SK-N-SH treated with all-trans-retinoic acid at 6 μM for 48 hours (cell line): ENCODE measurements at regions not wholly inside any gene's neighbourhood (a gene's known extent, or its start where the extent isn't known, plus 50 kb on each side); places are given as distances from the start of the nearest gene placed in this dataset.

Source experiments
- ATAC-seq: fragments of 200-7000 bp; cut with Tn5 transposase; 3 replicates; pipeline ENCODE4 v1.9.1; 2020; ENCODE audit warnings: mild to moderate bottlenecking, moderate library complexity
- ARNTL ChIP-seq: fragments of 450-650 bp; formaldehyde crosslinking; IDR thresholded peaks from 2 replicates; pipeline ENCODE4 v1.5.0; 2020; ENCODE audit warnings: low read depth, mild to moderate bottlenecking, moderate library complexity, borderline replicate concordance
- BACH2 ChIP-seq: fragments of 250-450 bp; sonication (Bioruptor Pico); IDR thresholded peaks from 2 replicates; pipeline ENCODE4 v1.9.0; 2021; ENCODE audit warnings: mild to moderate bottlenecking, borderline replicate concordance
- CSDC2 ChIP-seq: fragments of 250-450 bp; sonication (Bioruptor Pico); IDR thresholded peaks from 2 replicates; pipeline ENCODE4 v1.5.0; 2020; ENCODE audit warnings: mild to moderate bottlenecking, moderate library complexity
- ISL1 ChIP-seq: fragments of 250-450 bp; sonication (Bioruptor Pico); IDR thresholded peaks from 2 replicates; pipeline ENCODE4 v2.1.2; 2022; ENCODE audit warnings: mild to moderate bottlenecking, moderate library complexity
- PPARA ChIP-seq: fragments of 250-450 bp; sonication (Bioruptor Pico); IDR thresholded peaks from 2 replicates; pipeline ENCODE4 v1.5.0; 2020; ENCODE audit warnings: mild to moderate bottlenecking, borderline replicate concordance
- TCF4 ChIP-seq: fragments of 250-450 bp; sonication (Bioruptor Pico); IDR thresholded peaks from 2 replicates; pipeline ENCODE4 v1.8.0; 2021; ENCODE audit warnings: mild to moderate bottlenecking, moderate library complexity, borderline replicate concordance
- TOX ChIP-seq: fragments of 250-450 bp; sonication (Bioruptor Pico); IDR thresholded peaks from 2 replicates; pipeline ENCODE4 v1.8.0; 2021; ENCODE audit warnings: mild to moderate bottlenecking, moderate library complexity, borderline replicate concordance
- ZC3H10 ChIP-seq: fragments of 250-450 bp; sonication (Bioruptor Pico); IDR thresholded peaks from 2 replicates; pipeline ENCODE4 v1.5.1; 2021; ENCODE audit warnings: mild to moderate bottlenecking, moderate library complexity
- ZFP3 ChIP-seq: fragments of 250-450 bp; sonication (Bioruptor Pico); IDR thresholded peaks from 2 replicates; pipeline ENCODE4 v1.5.0; 2020; ENCODE audit warnings: mild to moderate bottlenecking, moderate library complexity
- ZNF565 ChIP-seq: fragments of 450-650 bp; formaldehyde crosslinking; conservative IDR thresholded peaks from 2 replicates; pipeline ENCODE4 v1.5.0; 2020; ENCODE audit warnings: low read depth, mild to moderate bottlenecking, moderate library complexity
- ZNF8 ChIP-seq: fragments of 450-650 bp; formaldehyde crosslinking; IDR thresholded peaks from 2 replicates; pipeline ENCODE4 v1.5.0; 2020; ENCODE audit warnings: mild to moderate bottlenecking, moderate library complexity
- TF ChIP-seq, protein P1 (sequence below): fragments of 250-450 bp; sonication (Bioruptor Pico); IDR thresholded peaks from 2 replicates; pipeline ENCODE4 v1.5.0; 2020; ENCODE audit warnings: mild to moderate bottlenecking, moderate library complexity
- TF ChIP-seq, protein P2 (sequence below): fragments of 250-450 bp; sonication (Bioruptor Pico); IDR thresholded peaks from 2 replicates; pipeline ENCODE4 v1.5.1; 2021; ENCODE audit warnings: mild to moderate bottlenecking, moderate library complexity
- TF ChIP-seq, protein P3 (sequence below): fragments of 250-450 bp; sonication (Bioruptor Pico); IDR thresholded peaks from 2 replicates; pipeline ENCODE4 v1.5.1; 2020; ENCODE audit warnings: low read depth, mild to moderate bottlenecking, moderate library complexity
- TF ChIP-seq, protein P4 (sequence below): fragments of 250-450 bp; sonication (Bioruptor Pico); IDR thresholded peaks from 2 replicates; pipeline ENCODE4 v1.8.0; 2021; ENCODE audit warnings: low read depth, mild to moderate bottlenecking, moderate library complexity, borderline replicate concordance

DNA sequence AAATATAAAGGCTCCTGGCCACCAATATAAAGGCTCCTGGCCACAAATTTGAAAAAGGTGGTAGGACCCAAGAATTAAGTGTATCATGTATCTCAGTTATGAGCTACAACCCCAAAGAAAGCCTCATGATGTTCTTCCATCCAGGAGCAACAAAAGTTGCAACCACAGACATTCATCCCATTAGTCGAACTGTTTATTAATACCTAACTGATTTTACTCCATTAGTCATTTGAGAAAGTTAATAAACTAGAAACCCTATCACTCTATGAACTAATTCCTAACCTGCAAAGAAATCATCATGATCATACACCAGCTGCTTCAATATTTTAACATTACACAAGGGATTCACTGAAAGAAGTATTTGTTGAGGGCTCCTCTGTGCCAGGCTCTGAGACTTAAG, 253.2 kb upstream of the GRIP1 start:
- no peak for TF ChIP-seq BACH2 (CRISPR knock-in tag)
- TF ChIP-seq PPARA (CRISPR knock-in tag), result no peak
- no peak for TF ChIP-seq ISL1 (CRISPR knock-in tag)
- no peak for TF ChIP-seq ARNTL (CRISPR knock-in tag)
- no peak for TF ChIP-seq TOX (CRISPR knock-in tag)
- TF ChIP-seq, protein P1, sequence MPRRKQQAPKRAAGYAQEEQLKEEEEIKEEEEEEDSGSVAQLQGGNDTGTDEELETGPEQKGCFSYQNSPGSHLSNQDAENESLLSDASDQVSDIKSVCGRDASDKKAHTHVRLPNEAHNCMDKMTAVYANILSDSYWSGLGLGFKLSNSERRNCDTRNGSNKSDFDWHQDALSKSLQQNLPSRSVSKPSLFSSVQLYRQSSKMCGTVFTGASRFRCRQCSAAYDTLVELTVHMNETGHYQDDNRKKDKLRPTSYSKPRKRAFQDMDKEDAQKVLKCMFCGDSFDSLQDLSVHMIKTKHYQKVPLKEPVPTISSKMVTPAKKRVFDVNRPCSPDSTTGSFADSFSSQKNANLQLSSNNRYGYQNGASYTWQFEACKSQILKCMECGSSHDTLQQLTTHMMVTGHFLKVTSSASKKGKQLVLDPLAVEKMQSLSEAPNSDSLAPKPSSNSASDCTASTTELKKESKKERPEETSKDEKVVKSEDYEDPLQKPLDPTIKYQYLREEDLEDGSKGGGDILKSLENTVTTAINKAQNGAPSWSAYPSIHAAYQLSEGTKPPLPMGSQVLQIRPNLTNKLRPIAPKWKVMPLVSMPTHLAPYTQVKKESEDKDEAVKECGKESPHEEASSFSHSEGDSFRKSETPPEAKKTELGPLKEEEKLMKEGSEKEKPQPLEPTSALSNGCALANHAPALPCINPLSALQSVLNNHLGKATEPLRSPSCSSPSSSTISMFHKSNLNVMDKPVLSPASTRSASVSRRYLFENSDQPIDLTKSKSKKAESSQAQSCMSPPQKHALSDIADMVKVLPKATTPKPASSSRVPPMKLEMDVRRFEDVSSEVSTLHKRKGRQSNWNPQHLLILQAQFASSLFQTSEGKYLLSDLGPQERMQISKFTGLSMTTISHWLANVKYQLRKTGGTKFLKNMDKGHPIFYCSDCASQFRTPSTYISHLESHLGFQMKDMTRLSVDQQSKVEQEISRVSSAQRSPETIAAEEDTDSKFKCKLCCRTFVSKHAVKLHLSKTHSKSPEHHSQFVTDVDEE, result no peak
- TF ChIP-seq, protein P2, sequence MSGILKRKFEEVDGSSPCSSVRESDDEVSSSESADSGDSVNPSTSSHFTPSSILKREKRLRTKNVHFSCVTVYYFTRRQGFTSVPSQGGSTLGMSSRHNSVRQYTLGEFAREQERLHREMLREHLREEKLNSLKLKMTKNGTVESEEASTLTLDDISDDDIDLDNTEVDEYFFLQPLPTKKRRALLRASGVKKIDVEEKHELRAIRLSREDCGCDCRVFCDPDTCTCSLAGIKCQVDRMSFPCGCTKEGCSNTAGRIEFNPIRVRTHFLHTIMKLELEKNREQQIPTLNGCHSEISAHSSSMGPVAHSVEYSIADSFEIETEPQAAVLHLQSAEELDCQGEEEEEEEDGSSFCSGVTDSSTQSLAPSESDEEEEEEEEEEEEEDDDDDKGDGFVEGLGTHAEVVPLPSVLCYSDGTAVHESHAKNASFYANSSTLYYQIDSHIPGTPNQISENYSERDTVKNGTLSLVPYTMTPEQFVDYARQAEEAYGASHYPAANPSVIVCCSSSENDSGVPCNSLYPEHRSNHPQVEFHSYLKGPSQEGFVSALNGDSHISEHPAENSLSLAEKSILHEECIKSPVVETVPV (CRISPR knock-in tag), result no peak
- no peak for TF ChIP-seq ZC3H10 (CRISPR knock-in tag)
- TF ChIP-seq, protein P3, sequence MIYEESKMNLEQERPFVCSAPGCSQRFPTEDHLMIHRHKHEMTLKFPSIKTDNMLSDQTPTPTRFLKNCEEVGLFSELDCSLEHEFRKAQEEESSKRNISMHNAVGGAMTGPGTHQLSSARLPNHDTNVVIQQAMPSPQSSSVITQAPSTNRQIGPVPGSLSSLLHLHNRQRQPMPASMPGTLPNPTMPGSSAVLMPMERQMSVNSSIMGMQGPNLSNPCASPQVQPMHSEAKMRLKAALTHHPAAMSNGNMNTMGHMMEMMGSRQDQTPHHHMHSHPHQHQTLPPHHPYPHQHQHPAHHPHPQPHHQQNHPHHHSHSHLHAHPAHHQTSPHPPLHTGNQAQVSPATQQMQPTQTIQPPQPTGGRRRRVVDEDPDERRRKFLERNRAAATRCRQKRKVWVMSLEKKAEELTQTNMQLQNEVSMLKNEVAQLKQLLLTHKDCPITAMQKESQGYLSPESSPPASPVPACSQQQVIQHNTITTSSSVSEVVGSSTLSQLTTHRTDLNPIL, result no peak
- no peak for TF ChIP-seq CSDC2 (CRISPR knock-in tag)
- no peak for ATAC-seq

DNA sequence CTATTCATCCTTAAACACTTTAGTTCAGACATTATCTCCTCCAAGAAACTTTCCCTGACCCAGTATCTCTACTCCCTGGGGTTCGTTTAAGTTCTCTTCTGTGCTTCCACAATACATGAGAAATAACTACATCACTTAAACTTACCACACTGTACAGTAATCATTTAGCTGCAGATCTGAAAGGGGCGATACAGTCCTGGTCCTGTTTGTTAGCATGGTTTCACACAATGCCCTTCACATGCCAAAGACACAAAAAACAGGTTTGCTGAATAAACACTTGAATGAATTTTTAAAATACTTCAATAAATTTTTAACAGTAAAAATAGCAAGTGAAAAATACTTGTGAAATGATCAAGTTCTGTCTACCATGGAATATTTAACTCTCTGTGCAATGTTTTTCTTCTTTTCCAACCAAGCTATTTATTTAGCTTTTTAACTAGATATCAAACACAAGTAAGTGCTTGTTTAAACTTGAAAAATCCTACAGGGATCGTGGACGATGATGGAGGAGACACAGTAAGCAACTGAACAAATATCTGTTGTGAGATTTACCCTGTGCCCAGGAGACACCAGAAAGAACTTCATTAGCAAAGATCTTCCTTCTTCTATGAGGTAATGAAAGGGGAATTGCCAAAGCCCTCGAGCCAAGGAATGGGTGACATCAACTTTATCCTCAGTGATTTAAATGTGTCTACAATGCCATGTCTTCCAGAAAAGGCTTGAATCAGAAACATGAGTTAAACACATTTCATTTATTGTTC, 255.6 kb upstream of the GRIP1 start:
- ATAC-seq, result no peak
- TF ChIP-seq ZNF565 (CRISPR knock-in tag) (no peak), ISL1 (CRISPR knock-in tag) (no peak), BACH2 (CRISPR knock-in tag) (no peak), TCF4 (CRISPR knock-in tag) (no peak)
- TF ChIP-seq, protein P3, result no peak
- TF ChIP-seq, protein P2 (CRISPR knock-in tag), result no peak
- TF ChIP-seq, protein P4, sequence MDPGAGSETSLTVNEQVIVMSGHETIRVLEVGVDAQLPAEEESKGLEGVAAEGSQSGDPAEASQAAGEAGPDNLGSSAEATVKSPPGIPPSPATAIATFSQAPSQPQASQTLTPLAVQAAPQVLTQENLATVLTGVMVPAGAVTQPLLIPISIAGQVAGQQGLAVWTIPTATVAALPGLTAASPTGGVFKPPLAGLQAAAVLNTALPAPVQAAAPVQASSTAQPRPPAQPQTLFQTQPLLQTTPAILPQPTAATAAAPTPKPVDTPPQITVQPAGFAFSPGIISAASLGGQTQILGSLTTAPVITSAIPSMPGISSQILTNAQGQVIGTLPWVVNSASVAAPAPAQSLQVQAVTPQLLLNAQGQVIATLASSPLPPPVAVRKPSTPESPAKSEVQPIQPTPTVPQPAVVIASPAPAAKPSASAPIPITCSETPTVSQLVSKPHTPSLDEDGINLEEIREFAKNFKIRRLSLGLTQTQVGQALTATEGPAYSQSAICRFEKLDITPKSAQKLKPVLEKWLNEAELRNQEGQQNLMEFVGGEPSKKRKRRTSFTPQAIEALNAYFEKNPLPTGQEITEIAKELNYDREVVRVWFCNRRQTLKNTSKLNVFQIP (CRISPR knock-in tag), result no peak

DNA sequence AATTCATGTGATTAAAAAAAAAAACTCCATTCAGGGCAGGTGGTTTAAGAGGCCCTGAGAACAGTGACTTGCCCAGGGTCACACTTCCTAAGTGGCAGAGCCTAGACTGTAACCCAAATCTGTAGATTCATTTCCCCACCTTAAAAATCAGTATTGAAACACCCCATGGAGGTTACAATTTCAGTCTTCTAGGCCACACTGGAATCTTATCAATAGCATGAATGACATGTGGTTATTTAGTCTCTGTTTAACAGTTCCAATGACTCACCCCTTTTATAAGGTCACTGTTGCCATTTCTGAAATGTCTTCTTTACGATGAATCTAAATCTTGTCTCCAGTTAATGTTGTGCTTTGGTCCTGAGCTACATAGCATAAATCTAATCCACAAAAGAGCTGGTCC, 262.3 kb upstream of the GRIP1 start:
- TF ChIP-seq ZNF8 (CRISPR knock-in tag), result no peak
- TF ChIP-seq BACH2 (CRISPR knock-in tag), result no peak
- no peak for TF ChIP-seq ZFP3 (CRISPR knock-in tag)
- TF ChIP-seq, protein P3, result no peak
- TF ChIP-seq ZC3H10 (CRISPR knock-in tag), result no peak
- no peak for ATAC-seq
